ENCODE measurements at regions not wholly inside any gene's neighbourhood (a gene's known extent, or its start where the extent isn't known, plus 50 kb on each side); places are given as distances from the start of the nearest gene placed in this dataset.
"Not testable (repeated sequence)": the region's sequence is repeated elsewhere in the genome, so short reads cannot be mapped to it uniquely, and the experiment has no call there.

GRCh38 chr11:80331694-80332093, 890.9 kb upstream of the TENM4 start:
- DNase-seq (ENCODE audit: low spot score): no peak

DNA sequence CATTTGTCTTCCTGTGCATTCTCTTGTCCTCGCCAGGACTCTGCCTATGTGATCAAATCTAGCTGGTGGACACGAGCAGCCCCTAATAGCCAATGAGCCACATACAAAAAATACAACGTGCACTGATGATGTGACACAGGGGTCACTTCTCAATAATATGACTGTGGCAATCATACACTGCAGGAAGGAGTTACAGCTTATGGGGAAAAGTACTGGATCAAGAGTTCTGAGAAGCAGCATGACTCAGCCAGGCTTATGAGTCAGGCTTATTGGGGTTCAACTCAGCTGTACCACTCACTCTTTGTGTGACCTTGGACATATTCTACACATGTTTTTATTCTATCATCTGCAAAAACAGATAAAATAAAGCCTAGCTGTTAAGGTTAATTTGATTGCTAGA, 889.4 kb upstream of the TENM4 start:
- no peak for DNase-seq (ENCODE audit: low spot score)

- no peak for DNase-seq (ENCODE audit: low spot score)
Measured at GRCh38 chr11:80328774-80329173, 887.9 kb upstream of the TENM4 start.

- DNase-seq (ENCODE audit: low spot score): no peak
Measured at GRCh38 chr11:80327956-80328614, 887.3 kb upstream of the TENM4 start.

DNA sequence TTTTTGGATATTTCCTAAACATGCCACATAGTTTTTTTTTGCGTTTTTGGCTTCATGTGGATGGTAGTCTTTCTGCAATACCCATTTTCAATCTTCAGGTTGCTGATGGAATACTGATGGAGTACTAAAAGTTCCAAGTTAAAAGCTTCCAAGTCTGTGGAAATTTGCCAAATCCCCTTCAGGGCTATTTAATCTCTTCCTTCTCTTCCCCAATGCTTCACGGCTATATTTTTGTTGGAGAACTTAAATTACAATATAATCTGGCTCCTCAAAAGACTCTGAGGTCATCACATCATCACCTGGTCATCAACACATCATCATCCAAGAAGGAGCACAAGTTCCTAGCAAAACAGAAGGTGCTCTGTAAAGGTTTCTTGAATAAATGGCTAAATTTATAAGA, 881.0 kb upstream of the TENM4 start:
- DNase-seq (ENCODE audit: low spot score): no peak

DNA sequence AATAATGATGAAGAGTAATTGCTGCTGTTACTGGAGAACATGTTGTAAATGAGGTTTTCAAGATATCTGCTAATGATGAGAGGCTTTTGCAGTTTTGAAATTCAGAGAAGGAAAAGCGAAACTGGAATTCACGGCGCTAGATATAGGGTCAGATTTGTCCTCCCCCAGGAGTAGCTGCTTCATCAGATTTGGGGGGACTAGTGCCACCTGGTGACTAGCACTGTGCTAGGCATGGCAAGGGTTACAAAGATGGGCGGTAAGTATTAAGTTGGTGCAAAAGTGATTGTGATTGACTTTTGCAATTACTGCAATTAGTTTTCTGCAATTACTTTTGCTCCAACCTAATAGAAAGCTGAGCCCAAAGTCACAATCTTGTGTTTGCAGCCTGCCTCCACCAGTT, 879.9 kb upstream of the TENM4 start:
- DNase-seq (ENCODE audit: low spot score): no peak

DNA sequence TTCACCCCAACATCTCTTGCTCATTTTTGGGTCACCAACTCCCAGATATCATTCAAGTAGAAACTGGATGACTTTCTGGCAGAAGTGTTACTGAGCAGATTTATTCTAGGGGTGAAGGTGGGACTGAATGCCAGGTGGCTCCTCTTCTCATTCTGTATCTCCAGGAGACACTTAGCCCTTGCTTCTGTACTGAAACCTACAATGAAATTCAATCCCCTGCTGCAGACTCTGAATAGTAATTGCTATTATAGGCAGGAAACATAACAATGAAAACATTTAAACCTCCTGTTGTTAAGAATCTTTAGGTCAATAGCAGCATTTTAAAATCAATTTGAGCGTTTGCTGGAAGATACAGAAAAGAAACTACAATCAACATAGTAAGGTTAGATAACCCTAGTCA, 879.4 kb upstream of the TENM4 start:
- no peak for DNase-seq (ENCODE audit: low spot score)

GRCh38 chr11:80317612-80318011, 876.8 kb upstream of the TENM4 start:
- no peak for DNase-seq (ENCODE audit: low spot score)

- DNase-seq (ENCODE audit: low spot score): no peak
Measured at GRCh38 chr11:80315200-80315599, 874.4 kb upstream of the TENM4 start.

DNA sequence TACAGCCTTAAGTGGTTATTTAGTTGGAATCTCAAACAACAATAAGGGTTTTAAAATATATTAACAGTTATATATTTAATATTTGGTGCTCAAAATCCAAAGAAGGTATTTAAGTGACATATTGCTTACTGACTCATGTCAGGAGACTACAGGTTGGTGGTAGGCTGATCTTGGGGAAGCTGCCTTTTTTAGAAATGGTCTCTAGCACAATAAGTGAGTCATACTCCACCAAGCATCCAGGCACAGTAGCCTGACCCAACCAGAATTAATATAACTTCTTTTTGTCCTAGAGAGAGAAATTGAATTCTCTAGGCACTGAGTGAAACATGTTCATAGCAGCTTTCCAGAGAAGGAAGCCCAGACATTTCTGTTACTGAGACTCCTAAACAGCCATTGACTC, 868.5 kb upstream of the TENM4 start:
- DNase-seq (ENCODE audit: low spot score): no peak

- DNase-seq (ENCODE audit: low spot score): no peak
Measured at GRCh38 chr11:80307676-80308075, 866.8 kb upstream of the TENM4 start.

GRCh38 chr11:80297858-80298632, 857.2 kb upstream of the TENM4 start:
- DNase-seq (ENCODE audit: low spot score): no peak

- DNase-seq (ENCODE audit: low spot score): no peak
Measured at GRCh38 chr11:80293293-80293692, 852.5 kb upstream of the TENM4 start.

DNA sequence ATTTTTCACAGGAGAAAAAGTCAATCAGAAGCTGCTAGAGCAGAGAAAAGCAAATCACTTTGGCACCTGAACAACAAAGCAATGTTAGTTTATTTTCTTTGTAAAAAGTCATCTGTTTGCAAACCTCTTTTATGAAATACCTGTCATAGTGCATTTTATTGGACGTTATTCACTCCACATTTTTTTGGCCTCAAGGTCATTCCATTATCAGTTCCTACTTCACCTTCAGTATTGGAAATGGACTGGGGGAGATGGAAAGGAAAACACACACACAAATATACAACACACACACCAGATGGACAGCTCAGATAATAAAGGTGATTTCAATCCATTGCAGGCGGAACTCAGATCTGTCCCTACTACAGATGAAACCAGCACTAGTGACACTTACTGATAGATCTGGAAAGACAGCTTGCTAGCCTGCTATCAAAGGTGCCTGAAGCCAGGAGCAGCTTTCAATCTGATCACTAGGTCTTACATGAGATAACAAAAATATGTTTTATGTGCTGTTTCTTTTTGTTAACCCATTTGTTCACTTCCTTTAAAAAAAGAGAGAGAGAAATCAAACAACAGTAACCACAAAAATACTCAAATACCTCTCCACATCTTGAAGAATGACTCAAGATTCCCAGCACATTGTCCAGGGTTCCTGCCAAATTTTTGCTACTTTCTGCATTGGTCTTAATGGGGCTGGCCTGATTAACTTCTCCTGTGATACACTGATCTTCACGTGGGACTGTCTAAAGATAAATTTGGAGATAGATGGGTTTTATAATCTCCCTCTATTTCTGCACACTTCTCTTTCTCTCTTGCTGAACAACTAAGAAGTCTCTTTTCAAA, 844.3 kb upstream of the TENM4 start:
- DNase-seq (ENCODE audit: low spot score): no peak

DNA sequence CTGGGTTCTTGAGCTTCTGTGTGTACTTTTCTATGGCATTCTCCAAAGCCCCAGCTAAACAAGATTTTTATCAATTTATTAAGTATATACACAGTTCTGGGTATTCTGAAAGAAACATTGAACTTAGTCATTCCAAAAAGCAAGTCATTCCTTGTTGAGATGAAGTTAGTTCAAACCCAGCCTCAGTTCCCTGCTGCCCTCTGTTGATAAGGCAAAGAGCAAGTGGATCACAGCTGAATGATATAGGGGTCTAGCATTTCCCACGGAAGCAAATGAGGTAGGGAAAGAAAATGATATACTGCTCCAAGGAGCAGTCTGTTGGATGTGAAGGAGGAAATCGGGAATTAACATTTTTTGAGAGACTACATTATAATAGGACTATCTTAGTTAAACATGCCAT, 841.8 kb upstream of the TENM4 start:
- DNase-seq (ENCODE audit: low spot score): no peak

GRCh38 chr11:80281194-80281593, 840.4 kb upstream of the TENM4 start:
- no peak for DNase-seq (ENCODE audit: low spot score)

- DNase-seq (ENCODE audit: low spot score): no peak
Measured at GRCh38 chr11:80280737-80281136, 839.9 kb upstream of the TENM4 start.

- DNase-seq (ENCODE audit: low spot score): no peak
Measured at GRCh38 chr11:80261776-80262175, 820.9 kb upstream of the TENM4 start.

- not testable (repeated sequence) for DNase-seq (ENCODE audit: low spot score)
Measured at GRCh38 chr11:80257319-80258015, 816.6 kb upstream of the TENM4 start.

DNA sequence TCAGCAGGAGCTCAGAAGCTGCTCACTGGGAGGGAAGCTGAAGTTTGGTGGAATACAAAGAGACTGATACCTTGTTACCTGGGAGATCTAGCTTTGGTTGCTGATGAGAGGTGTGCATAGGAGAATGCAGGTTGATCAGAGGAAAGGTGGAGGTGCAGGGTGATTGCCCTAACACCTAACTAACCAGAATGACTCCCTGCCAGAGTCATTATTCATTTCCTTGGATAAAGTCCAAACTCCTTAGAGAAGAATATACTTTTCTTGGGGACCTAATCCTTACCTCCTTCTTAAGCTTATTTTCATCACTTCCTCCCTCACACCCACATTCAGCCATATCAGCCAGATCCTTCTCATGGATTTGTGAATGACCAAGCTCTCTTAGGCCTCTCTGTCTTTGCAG, 814.2 kb upstream of the TENM4 start:
- no peak for DNase-seq (ENCODE audit: low spot score)

DNA sequence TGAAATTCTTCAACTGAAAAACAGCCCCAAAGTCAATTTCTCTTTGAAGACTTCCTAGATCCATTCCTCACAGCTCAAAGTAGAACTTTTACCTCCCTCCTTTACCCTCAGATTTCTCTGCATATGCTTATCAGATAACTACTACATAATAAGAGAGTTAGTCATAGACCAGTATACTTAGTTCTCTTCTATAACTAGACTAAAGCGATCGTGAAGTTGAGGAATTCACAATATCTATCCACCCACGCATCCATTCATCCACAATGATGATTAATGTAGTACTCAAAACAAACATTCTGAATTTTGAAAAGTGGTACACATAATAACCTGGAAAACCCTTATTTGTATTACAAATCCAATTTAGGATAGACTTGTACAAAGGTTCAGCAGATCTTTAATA, 800.9 kb upstream of the TENM4 start:
- DNase-seq (ENCODE audit: low spot score): no peak

DNA sequence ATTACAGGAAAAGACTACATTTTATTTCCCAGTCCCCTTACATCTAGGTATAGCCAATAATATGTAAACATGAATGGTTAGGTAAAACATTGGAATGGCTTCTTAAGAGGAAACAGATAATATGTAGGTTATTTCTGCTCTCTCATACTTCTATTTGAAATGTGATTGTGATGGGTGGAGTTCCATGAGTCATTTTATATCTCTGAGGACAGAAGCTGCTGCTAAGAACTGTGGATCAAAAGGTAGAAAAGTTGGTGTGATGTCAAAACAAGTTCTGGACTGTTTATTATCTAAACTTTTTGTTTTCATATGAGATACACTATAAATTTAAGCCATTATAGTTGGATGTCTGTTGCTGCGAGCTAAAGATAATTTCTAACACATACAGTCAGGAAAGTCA, 799.4 kb upstream of the TENM4 start:
- DNase-seq (ENCODE audit: low spot score): no peak
